ENCODE measurements at regions not wholly inside any gene's neighbourhood (a gene's known extent, or its start where the extent isn't known, plus 50 kb on each side); places are given as distances from the start of the nearest gene placed in this dataset.
"Not testable (repeated sequence)": the region's sequence is repeated elsewhere in the genome, so short reads cannot be mapped to it uniquely, and the experiment has no call there.

DNA sequence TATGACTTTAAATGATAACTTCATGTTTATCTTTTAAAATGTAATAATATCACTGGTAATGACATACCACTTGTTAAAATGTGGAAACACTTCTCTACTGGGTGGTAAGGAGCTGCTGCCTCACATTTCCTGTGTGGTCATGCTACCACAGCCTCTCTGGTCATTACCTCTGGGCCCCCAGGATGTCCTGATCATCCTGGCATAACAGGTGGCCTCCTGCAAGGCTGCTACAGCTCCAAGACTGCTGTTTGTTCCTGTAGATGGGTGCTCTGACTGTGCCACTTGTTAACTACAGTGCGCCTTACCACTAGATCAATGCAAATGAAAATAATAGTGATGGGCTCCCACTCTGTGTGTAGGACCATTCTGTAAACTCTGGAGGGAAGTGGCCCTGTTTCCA lies 500.2 kb upstream of the SPRED2 start:
- H3K4me1 ChIP-seq (ENCODE audit: control insufficient read depth in 1 of 2, insufficient read depth in 1 of 2, low read depth in 1 of 2, low read length in 1 of 2): peaks cover 5 to 7% of the 10 kb centered on the region in 2 experiments
- H3K4me3 ChIP-seq (ENCODE audit: low read depth in 1 of 2, low read length in 1 of 2): no peak overlapping the region
- no peaks in the 10 kb centered on the region for H3K9me3 ChIP-seq
- H3K36me3 ChIP-seq: no peaks in the 10 kb centered on the region
- TF ChIP-seq, protein P1, sequence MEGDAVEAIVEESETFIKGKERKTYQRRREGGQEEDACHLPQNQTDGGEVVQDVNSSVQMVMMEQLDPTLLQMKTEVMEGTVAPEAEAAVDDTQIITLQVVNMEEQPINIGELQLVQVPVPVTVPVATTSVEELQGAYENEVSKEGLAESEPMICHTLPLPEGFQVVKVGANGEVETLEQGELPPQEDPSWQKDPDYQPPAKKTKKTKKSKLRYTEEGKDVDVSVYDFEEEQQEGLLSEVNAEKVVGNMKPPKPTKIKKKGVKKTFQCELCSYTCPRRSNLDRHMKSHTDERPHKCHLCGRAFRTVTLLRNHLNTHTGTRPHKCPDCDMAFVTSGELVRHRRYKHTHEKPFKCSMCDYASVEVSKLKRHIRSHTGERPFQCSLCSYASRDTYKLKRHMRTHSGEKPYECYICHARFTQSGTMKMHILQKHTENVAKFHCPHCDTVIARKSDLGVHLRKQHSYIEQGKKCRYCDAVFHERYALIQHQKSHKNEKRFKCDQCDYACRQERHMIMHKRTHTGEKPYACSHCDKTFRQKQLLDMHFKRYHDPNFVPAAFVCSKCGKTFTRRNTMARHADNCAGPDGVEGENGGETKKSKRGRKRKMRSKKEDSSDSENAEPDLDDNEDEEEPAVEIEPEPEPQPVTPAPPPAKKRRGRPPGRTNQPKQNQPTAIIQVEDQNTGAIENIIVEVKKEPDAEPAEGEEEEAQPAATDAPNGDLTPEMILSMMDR (IDR thresholded peaks at IDR 0.05): no peak
- no peak overlapping the region for H3K27ac ChIP-seq
- H3K27me3 ChIP-seq: no peaks in the 10 kb centered on the region

DNA sequence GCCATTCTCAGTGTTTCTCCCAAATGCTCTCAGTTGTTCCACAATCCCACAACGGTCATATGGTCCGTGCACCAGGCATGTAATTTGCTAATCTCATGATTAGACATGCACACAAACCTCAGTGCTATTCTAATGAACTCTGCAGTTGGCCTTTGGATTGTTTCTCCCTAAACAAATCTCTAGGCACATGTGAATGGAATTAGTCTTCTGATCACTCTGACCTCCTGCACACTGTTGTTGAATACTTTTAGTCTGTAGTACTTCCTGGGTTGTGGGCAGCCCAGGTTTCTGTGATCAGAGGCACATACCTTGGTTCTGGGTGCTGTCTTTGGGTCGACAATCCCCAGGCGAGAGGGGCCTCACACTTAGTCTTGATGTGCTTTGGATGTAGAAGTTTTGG lies 498.7 kb upstream of the SPRED2 start:
- H3K27me3 ChIP-seq: no peaks in the 10 kb centered on the region

DNA sequence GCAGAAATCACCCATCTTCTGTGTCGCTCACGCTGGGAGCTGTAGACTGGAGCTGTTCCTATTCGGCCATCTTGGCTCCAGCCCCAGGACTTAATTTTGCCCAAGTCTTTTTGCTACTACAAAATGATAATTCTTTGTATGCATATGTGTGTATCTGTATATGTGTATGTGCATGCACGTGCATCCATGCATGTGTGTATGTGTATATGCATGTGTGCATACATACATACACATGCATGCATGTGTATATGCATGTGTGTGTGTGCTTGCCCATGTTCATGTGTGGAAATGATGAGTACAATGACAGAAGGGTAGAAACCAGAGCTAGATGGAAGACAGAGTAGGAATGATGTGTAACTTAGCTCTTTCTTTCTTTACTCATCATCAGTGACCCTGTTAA lies 497.9 kb upstream of the SPRED2 start:
- Histone ChIP-seq H3K27me3 (no peaks in the 10 kb centered on the region), H3K4me1 (ENCODE audit: control insufficient read depth in 1 of 2, insufficient read depth in 1 of 2, low read depth in 1 of 2, low read length in 1 of 2) (peaks cover 5 to 7% of the 10 kb centered on the region in 2 experiments), H3K36me3 (no peaks in the 10 kb centered on the region), H3K27ac (no peak overlapping the region), H3K9me3 (no peaks in the 10 kb centered on the region), H3K4me3 (ENCODE audit: low read depth in 1 of 2, low read length in 1 of 2) (no peak overlapping the region)
- TF ChIP-seq, protein P1 (IDR thresholded peaks at IDR 0.05): no peak

More for the DNA sequence above, 498.7 kb upstream of the SPRED2 start:
- no peak overlapping the region for H3K4me3 ChIP-seq (ENCODE audit: low read depth in 1 of 2, low read length in 1 of 2)
- TF ChIP-seq, protein P1 (IDR thresholded peaks at IDR 0.05): no peak
- H3K36me3 ChIP-seq: no peaks in the 10 kb centered on the region
- H3K9me3 ChIP-seq: no peaks in the 10 kb centered on the region
- no peak overlapping the region for H3K27ac ChIP-seq
- peaks cover 5 to 7% of the 10 kb centered on the region in 2 experiments for H3K4me1 ChIP-seq (ENCODE audit: control insufficient read depth in 1 of 2, insufficient read depth in 1 of 2, low read depth in 1 of 2, low read length in 1 of 2)

DNA sequence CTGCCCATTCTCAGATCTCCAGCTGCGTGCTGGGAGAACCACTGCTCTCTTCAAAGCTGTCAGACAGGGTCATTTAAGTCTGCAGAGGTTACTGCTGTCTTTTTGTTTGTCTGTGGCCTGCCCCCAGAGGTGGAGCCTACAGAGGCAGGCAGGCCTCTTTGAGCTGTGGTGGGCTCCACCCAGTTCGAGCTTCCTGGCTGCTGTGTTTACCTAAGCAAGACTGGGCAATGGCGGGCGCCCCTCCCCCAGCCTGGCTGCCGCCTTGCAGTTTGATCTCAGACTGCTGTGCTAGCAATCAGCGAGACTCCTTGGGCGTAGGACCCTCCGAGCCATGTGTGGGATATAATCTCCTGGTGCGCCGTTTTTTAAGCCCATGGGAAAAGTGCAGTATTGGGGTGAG lies 497.3 kb upstream of the SPRED2 start:
- H3K36me3 ChIP-seq; H3K27ac ChIP-seq; H3K4me3 ChIP-seq (ENCODE audit: low read depth in 1 of 2, low read length in 1 of 2); H3K27me3 ChIP-seq; H3K9me3 ChIP-seq; H3K4me1 ChIP-seq (ENCODE audit: control insufficient read depth in 1 of 2, insufficient read depth in 1 of 2, low read depth in 1 of 2, low read length in 1 of 2): not testable (repeated sequence)

DNA sequence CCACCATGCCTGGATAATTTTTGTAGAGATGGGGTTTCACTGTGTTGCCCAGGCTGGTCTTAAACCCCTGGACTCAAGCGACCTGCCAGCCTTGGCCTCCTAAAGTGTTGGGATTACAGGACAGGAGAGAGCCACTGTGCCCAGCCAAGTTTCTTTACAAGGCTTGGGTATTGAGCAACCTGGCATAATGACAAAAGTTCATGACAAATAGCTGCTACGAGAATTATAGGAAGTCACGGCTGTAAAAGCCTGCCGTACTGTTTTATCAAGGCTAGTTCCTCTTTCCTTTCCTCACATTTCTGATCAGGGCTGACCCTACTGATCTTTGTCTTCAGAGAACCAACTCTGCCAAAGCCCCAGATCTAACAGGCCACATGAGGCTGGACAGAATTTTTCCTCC lies 490.4 kb upstream of the SPRED2 start:
- Histone ChIP-seq H3K36me3 (no peaks in the 10 kb centered on the region), H3K27me3 (no peaks in the 10 kb centered on the region), H3K4me3 (ENCODE audit: low read depth in 1 of 2, low read length in 1 of 2) (no peak overlapping the region), H3K4me1 (ENCODE audit: control insufficient read depth in 1 of 2, insufficient read depth in 1 of 2, low read depth in 1 of 2, low read length in 1 of 2) (peaks cover 7 to 14% of the 10 kb centered on the region in 2 experiments), H3K27ac (peak overlapping the region; percentile 24), H3K9me3 (no peaks in the 10 kb centered on the region)
- TF ChIP-seq, protein P1 (IDR thresholded peaks at IDR 0.05): no peak

DNA sequence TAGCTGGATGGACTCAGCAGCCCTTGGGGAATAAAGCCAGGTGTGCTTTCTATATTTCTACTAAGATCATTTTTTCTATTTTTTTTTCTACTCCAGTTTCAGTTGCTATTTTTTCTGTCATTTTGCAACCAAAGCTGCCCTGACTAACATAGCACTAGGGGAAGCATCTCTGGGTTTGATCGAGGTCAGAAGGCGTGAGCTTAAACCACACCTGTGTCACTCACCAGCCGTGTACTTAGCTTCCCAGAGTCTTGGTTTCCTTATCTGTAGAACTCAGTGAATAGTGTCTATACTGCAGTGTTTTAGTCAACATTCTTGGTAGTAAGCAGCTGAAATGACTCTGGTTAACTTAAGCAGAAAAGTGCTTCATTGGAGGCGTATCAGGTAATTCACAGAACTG lies 489.6 kb upstream of the SPRED2 start:
- Histone ChIP-seq H3K27ac (peak overlapping the region; percentile 24), H3K36me3 (no peaks in the 10 kb centered on the region), H3K27me3 (no peaks in the 10 kb centered on the region), H3K9me3 (no peaks in the 10 kb centered on the region), H3K4me1 (ENCODE audit: control insufficient read depth in 1 of 2, insufficient read depth in 1 of 2, low read depth in 1 of 2, low read length in 1 of 2) (peaks cover 7 to 14% of the 10 kb centered on the region in 2 experiments), H3K4me3 (ENCODE audit: low read depth in 1 of 2, low read length in 1 of 2) (no peak overlapping the region)
- TF ChIP-seq, protein P1 (IDR thresholded peaks at IDR 0.05): no peak
